H1 (cell line): ENCODE measurements at regions not wholly inside any gene's neighbourhood (a gene's known extent, or its start where the extent isn't known, plus 50 kb on each side); places are given as distances from the start of the nearest gene placed in this dataset.

Experiments
- KDM1A ChIP-seq: fragments of 200-600, 300-600 bp; sonication (generic); IDR thresholded peaks from 2 replicates; pipeline ENCODE4 v1.7.1; 2016; ENCODE audit warnings: mild to moderate bottlenecking, low read length, borderline replicate concordance
- RNF2 ChIP-seq: fragments of 200-900, 300-1000 bp; sonication (generic); IDR thresholded peaks from 2 replicates; pipeline ENCODE4 v1.7.1; 2016; ENCODE audit warnings: borderline replicate concordance, low read depth, mild to moderate bottlenecking, antibody characterized with exemption, low read length; ENCODE audit not compliant: poor library complexity, severe bottlenecking; ENCODE audit errors: missing control alignments
- TF ChIP-seq, protein P1 (sequence below): IDR thresholded peaks from 2 replicates; pipeline ENCODE4 v1.6.1; 2012; ENCODE audit warnings: inconsistent platforms
- TF ChIP-seq, protein P2 (sequence below): IDR thresholded peaks from 2 replicates; pipeline ENCODE4 v1.6.1; 2011; ENCODE audit warnings: low read length, improper control_type of control experiment
- TF ChIP-seq, protein P3 (sequence below): IDR thresholded peaks from 2 replicates; pipeline ENCODE4 v1.6.1; 2012; ENCODE audit warnings: inconsistent platforms

DNA sequence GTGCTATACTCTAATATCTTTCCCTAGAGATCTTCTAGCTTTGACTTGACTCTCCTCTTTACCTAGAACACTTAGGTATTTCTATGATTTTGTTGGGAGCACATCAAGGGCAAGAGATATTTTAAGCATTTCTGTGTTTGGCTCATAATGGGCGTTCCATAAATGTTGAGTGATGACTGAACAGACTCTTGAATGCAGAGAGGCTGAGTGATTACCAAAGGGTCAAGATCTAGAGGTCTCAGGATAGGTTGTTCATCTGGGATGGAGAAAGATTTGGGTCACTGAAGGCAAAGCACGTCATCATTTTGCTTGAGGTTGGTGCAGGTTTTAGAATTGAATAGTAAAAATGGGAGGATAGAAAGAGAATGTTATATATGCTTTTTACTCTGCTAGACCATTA is 705.4 kb upstream of the B3GALT2 start (continued):
- TF ChIP-seq, protein P1, sequence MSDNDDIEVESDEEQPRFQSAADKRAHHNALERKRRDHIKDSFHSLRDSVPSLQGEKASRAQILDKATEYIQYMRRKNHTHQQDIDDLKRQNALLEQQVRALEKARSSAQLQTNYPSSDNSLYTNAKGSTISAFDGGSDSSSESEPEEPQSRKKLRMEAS, result no peak
- TF ChIP-seq, protein P2, sequence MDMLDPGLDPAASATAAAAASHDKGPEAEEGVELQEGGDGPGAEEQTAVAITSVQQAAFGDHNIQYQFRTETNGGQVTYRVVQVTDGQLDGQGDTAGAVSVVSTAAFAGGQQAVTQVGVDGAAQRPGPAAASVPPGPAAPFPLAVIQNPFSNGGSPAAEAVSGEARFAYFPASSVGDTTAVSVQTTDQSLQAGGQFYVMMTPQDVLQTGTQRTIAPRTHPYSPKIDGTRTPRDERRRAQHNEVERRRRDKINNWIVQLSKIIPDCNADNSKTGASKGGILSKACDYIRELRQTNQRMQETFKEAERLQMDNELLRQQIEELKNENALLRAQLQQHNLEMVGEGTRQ, result no peak
- TF ChIP-seq, protein P3, sequence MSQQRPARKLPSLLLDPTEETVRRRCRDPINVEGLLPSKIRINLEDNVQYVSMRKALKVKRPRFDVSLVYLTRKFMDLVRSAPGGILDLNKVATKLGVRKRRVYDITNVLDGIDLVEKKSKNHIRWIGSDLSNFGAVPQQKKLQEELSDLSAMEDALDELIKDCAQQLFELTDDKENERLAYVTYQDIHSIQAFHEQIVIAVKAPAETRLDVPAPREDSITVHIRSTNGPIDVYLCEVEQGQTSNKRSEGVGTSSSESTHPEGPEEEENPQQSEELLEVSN, result no peak
- TF ChIP-seq RNF2, result no peak
- no peak for TF ChIP-seq KDM1A
